NB4 (cell line): ENCODE measurements at regions not wholly inside any gene's neighbourhood (a gene's known extent, or its start where the extent isn't known, plus 50 kb on each side); places are given as distances from the start of the nearest gene placed in this dataset.

ENCODE experiments used
- DNase-seq: peaks from one replicate; pipeline ENCODE4 v3.0.0; 2010; ENCODE audit warnings: low read depth
- H3K4me3 ChIP-seq: one replicate; pipeline ENCODE4 v1.5.1; 2011; ENCODE audit warnings: mild to moderate bottlenecking, low read depth, low read length, moderate library complexity
- CTCF ChIP-seq: IDR thresholded peaks from one replicate; pipeline ENCODE4 v1.5.1; 2012; ENCODE audit warnings: low read depth, low read length
- MAX ChIP-seq: IDR thresholded peaks from 2 replicates; pipeline ENCODE4 v1.6.1; 2011; ENCODE audit warnings: low read depth, low read length
- MYC ChIP-seq: IDR thresholded peaks from 2 replicates; pipeline ENCODE4 v1.6.1; 2011; ENCODE audit warnings: low read depth, low read length
- POLR2A ChIP-seq: IDR thresholded peaks from 2 replicates; pipeline ENCODE4 v1.6.1; 2011; ENCODE audit warnings: mild to moderate bottlenecking; ENCODE audit not compliant: insufficient read length; ENCODE audit errors: extremely low read depth

- DNase-seq = no peak
- H3K4me3 ChIP-seq = no peak overlapping the region
- TF ChIP-seq MAX (no peak), POLR2A (no peak), MYC (no peak), CTCF (no peak)
Observed at GRCh38 chr2:145316496-145316895, 796.6 kb upstream of the ZEB2 start.

DNA sequence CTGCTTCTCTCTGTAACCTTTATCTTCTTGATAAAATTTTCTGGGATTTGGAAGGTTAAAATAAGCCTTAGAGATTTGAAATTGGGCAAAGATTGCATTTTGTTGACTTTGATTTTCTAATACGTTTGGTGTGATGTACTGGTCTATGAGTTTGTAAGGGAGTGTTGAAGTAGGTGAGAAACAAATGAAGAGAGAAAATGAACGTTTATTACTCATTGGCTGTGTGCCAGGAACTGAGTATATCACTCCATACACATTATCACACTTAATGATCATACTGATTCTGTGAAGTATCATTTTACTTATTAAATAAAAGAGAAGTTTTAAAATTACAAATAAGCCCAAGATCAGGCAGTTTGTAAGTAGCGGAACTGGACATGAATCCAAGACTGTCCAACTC, 795.1 kb upstream of the ZEB2 start:
- H3K4me3 ChIP-seq = no peak overlapping the region
- no peak for DNase-seq
- TF ChIP-seq POLR2A = no peak
- no peak for TF ChIP-seq MAX
- no peak for TF ChIP-seq MYC
- no peak for TF ChIP-seq CTCF

DNA sequence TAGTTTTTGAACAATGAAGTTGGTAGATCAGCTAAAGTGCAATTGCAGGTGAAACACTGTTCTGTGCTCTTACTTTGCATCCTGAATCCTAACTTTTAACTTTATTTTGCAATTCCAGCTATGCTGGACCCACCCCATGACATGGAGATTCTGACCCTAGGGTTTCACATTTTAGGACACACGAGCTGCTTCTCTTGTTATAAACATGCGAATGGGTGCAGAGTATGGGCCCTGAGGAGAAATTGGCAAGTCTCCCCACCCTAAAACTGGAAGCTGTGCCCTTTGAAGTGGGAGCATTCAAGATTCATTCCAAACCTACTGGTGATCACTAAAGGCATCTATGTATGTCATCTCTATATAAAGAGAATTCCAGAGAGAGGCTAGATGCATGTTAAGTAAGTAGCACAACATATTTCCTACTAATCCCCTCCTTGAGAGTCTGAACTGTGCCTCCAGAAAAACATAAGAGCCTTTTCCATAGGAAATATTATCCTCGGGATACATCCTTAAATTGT, 794.3 kb upstream of the ZEB2 start:
- TF ChIP-seq POLR2A = no peak
- no peak for TF ChIP-seq MYC
- TF ChIP-seq MAX = no peak

DNA sequence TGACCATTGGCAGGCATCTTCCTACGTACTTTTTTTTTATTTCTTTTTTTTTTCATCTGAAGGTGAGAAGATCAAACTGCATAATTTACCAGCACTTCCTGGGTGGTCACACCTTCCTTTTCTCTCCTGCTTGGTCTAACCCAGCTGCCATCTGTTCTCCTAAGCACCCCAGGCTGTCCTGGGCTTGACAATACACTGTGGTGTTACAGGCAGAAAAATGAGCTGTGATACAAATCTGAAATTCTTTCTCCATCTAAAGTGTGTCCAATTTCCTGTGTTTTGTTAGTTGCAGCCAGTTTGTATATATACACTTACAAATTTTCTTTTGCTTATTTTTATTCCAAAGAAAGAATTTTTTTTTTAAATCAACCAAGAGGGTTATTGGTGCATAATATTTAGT, 786.0 kb upstream of the ZEB2 start:
- H3K4me3 ChIP-seq = no peak overlapping the region
- no peak for DNase-seq
- TF ChIP-seq MAX (no peak), CTCF (no peak), MYC (no peak), POLR2A (no peak)

More for the DNA sequence above, 794.3 kb upstream of the ZEB2 start:
- DNase-seq = no peak
- H3K4me3 ChIP-seq = no peak overlapping the region

DNA sequence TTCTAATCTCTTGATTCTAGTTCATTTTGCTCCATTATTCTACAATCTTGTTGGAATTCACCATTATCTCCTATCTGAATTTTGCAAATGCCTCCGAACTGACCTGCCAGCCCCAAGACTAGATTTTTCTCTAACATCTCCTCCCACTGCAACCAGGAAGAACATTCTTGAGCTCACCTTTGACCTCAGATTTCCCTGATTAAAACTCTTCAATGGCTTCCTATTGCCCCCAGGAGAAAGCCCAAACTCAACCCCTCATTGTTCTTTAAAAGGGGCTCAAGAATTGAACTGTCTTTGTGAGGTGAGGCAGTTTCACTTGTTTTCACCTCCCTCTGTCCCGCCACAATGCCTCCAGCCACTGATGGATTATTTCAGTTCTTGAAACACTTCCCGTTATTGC, 784.6 kb upstream of the ZEB2 start:
- TF ChIP-seq MYC = no peak
- no peak for TF ChIP-seq CTCF
- TF ChIP-seq POLR2A = no peak
- TF ChIP-seq MAX = no peak
- DNase-seq = no peak
- H3K4me3 ChIP-seq = no peak overlapping the region

DNA sequence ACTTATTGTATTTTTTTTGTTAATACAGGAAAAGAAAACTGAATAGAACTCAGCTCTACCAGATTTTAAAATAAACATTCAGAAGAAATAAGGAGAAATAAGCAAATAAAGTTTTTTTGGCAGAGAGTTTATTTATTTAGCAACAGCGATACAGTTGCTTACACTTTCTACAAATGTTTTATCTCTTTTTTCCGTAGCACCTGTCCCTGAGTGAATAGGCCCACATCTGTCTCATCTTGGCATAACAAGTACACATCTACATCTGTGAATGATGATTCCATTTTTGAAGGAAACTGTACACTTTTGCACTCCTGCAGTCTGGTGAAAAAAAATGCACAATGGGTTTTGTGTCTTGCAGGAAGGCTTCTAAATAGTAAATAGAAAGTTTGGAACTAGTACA, 783.6 kb upstream of the ZEB2 start:
- no peak for TF ChIP-seq CTCF
- no peak for TF ChIP-seq MYC
- no peak for TF ChIP-seq POLR2A
- TF ChIP-seq MAX = no peak
- no peak overlapping the region for H3K4me3 ChIP-seq
- DNase-seq = no peak
